Renal pelvis (tissue), 1 donor: ENCODE measurements at regions not wholly inside any gene's neighbourhood (a gene's known extent, or its start where the extent isn't known, plus 50 kb on each side); places are given as distances from the start of the nearest gene placed in this dataset.
"Not testable (repeated sequence)": the region's sequence is repeated elsewhere in the genome, so short reads cannot be mapped to it uniquely, and the experiment has no call there.

Source experiments
- DNase-seq: peaks from one replicate; pipeline ENCODE4 v3.0.0-alpha.2; 2013

- no peak for DNase-seq
These were observed 288.5 kb downstream of the ASMT start for GRCh38 chrX:1903236-1903935.

DNA sequence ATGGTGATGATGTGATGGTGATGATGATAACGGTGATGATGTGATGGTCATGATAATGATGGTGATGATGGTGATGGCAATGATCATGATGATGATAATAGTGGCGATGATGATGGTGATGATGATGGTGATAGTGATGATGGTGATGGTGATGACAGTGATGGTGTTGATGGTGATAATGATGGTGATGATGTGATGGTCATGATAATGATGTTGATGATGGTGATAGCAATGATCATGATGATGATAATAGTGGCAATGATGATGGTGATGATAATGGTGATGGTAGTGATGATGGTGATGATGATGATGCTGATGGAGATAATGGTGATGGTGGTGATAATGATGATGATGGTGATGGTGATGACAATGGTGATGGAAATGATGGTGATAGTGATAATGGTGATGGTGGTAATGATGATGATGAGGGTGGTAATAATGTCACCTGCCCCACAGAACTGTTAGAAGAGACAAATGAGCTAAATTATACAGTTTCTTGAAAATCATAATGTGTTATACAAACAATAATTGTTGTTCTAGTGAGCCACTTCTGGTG, 289.9 kb downstream of the ASMT start:
- DNase-seq, result no peak

DNA sequence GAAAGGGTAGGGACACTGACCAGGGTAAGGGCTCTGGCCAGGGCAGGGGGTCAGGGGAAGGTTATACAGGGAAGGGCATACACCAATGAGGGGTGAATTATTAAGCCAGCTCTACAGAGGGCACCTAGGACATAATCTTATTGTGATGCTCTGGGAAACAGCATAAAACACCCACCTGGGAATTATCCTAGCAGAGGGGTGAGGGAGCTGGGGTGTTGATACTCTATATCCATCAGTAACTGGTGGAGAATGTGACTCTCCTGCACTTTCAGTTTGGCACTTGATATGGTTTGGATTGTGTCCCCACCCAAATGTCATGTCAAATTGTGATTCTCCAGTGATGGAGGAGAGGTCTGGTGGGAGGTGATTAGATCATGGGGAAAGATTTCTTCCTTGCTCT, 291.2 kb downstream of the ASMT start:
- DNase-seq, result no peak

GRCh38 chrX:1908996-1909395, 294.1 kb downstream of the ASMT start:
- not testable (repeated sequence) for DNase-seq

- DNase-seq, result no peak
These were observed 294.8 kb downstream of the ASMT start for GRCh38 chrX:1909419-1910206.

- no peak for DNase-seq
These were observed 295.3 kb downstream of the ASMT start for GRCh38 chrX:1910207-1910470.

DNA sequence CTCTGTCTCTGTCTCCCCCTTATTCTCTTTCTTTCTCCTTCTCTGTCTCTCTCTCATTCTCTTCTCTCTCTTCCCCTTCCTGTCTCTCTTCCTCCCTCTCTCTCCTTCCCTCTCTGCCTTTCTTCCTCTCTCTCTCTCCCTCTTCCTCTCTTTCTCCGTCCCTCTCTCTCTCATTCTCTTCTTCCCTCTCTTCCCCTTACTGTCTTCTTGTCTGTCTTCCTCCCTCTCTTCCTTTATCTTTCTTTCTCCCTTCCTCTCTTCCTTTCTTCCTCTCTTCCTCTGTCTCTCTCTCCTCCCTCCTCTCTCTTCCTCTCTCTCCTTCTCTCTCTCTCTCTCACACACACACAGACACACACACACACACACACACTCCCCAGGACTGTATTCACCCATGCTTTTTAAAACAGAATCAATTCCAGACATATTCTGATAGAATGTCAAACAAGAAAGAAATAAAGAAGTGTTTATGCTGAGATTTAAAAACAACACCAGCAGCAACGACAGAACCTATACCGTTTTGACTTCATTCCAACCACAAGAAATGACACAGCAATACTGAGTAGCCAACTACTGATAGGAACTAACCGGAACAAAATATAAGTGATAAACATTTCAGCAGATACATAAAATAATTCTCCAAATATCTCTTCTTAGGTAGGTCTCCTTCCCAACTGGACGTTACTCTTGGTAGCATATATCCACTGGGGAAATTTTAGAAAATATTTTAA, 296.7 kb downstream of the ASMT start:
- no peak for DNase-seq

- DNase-seq, result no peak
These were observed 297.3 kb downstream of the ASMT start for GRCh38 chrX:1912193-1912592.

GRCh38 chrX:1914606-1915365, 299.9 kb downstream of the ASMT start:
- DNase-seq, result no peak

DNA sequence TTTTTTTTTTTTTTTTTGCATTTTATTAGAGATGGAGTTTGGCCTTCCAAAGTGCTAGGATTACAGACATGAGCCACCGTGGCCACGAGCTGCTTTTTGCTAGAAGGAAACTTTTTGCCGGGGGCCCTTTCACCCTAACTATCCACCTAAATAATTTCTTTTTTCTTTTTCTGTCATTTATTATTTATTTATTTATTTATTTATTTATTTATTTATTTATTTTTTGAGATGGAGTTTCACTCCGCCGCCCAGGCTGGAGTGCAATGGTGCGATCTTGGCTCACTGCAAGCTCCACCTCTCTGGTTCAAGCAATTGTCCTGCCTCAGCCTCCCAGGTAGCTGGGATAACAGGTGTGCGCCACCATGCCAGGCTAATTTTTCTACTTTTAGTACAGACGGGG, 303.9 kb downstream of the ASMT start:
- DNase-seq, result no peak

GRCh38 chrX:1925053-1925481, 310.2 kb downstream of the ASMT start:
- DNase-seq, result no peak

GRCh38 chrX:1928805-1929204, 313.9 kb downstream of the ASMT start:
- no peak for DNase-seq

DNA sequence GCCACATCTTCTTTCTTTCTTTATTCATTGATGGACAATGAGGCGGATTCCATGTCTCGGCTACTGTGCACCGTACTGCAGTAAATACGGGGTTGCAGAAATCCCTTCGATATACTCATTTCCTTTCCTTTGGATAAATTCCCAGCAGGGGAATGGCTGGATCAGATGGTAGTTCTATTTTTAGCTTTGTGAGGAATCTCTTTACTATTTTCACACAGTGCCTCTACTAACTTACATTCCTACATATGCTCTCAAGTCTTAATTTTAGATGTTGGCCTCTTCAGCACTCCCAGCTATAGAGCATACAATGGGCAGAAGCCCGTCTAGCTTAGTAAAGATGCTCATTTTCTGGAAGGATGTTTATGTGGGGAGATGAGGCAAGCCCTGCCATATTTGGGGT, 317.4 kb downstream of the ASMT start:
- DNase-seq, result no peak

- no peak for DNase-seq
These were observed 319.1 kb downstream of the ASMT start for GRCh38 chrX:1933964-1934363.

DNA sequence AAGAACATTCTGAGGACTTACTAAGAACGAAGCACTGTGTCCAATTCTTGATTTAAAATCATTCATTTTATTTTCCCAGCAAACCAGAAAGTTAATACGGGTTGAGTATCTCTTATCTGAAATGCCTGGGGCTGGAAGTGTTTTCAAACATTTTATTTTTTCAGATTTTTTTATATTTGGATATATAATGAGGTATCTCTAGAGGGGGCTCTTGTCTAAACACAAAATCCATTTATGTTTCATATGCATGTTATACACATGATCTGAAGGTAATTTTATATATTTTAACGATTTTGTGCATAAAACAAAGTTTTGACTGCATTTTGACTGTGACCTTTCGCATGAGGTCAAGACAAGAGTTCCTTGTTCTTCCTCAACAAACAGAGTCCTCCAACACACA, 320.9 kb downstream of the ASMT start:
- DNase-seq, result no peak

DNA sequence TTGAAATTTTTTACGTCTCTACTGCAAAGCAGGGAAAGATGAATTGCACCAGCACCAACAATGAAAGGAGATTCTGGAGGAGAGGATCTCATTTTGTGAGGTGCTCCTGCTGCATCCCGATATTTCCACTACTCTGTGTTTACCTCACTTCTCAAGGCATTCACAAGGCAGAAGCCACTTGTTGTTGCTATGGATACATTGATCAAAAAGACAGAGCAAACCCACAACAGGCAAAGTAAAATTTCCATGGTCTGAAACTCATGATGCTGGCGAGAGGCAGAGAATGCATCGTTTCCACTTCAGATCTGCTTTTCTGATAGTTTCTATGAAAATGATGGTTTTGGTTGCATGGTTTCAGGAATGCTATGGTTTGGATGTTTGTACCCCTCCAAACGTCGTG, 323.3 kb downstream of the ASMT start:
- no peak for DNase-seq

- no peak for DNase-seq
These were observed 326.5 kb downstream of the ASMT start for GRCh38 chrX:1941321-1941720.

DNA sequence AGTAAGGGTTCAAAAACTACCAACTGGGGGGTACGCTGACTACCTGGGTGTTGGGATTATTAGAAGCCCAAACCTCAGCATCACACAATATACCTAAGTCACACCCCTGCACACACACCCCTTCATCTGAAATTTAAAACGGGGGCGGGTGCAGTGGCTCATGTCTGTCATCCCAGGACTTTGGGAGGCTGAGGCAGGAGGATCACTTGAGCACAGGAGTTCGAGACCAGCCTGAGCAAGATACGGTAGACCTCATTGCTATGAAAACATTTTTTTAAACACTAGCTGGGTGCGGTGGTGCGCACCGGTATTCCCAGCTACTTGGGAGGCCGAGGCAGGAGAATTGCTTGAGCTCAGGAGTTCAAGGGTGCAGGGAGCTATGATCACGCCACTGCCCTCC, 331.0 kb downstream of the ASMT start:
- DNase-seq, result no peak

- DNase-seq, result no peak
These were observed 332.1 kb downstream of the ASMT start for GRCh38 chrX:1946974-1947373.
